HEK293T (cell line): ENCODE measurements at regions not wholly inside any gene's neighbourhood (a gene's known extent, or its start where the extent isn't known, plus 50 kb on each side); places are given as distances from the start of the nearest gene placed in this dataset.

Experiments
- ARNT ChIP-seq: fragments of 450-650 bp; IDR thresholded peaks from 2 replicates; pipeline ENCODE4 v1.6.1; 2017; ENCODE audit warnings: mild to moderate bottlenecking
- BHLHE40 ChIP-seq: fragments of 450-650 bp; IDR thresholded peaks from 2 replicates; pipeline ENCODE4 v1.6.1; 2016; ENCODE audit warnings: mild to moderate bottlenecking, moderate library complexity, borderline replicate concordance
- ELF4 ChIP-seq: fragments of 450-650 bp; IDR thresholded peaks from 2 replicates; pipeline ENCODE4 v1.6.1; 2017; ENCODE audit warnings: antibody characterized with exemption
- FOXK2 ChIP-seq: fragments of 450-650 bp; IDR thresholded peaks from 2 replicates; pipeline ENCODE4 v1.6.1; 2016; ENCODE audit warnings: mild to moderate bottlenecking
- FOXM1 ChIP-seq: fragments of 450-650 bp; IDR thresholded peaks from 2 replicates; pipeline ENCODE4 v1.6.1; 2017; ENCODE audit warnings: mild to moderate bottlenecking, borderline replicate concordance
- HDGF ChIP-seq: fragments of 450-650 bp; IDR thresholded peaks from 2 replicates; pipeline ENCODE4 v1.6.1; 2017; ENCODE audit warnings: antibody characterized with exemption, borderline replicate concordance
- SP1 ChIP-seq: fragments of 450-650 bp; IDR thresholded peaks from 2 replicates; pipeline ENCODE4 v1.6.1; 2017

DNA sequence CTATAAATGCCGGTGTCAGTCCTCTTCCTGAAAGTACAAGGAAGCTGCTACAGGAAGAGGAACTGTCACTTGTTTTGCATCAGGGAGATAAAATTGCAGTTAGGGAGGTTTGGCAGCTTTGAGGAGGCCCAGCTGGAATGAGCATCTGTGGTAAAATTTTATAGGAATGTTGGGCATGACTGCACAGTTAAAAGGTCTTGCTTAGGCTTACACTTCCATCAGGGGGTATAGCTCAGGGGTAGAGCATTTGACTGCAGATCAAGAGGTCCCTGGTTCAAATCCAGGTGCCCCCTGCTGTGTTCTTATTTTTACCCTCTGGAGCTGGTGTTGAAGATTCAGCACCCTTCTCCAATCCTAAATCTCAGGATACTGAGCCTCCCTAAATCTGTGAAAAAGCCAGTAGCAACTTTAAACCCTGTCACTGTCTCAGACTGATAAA lies 65.9 kb downstream of the ZNF467 start:
- TF ChIP-seq FOXK2 (no peak), FOXM1 (no peak), ELF4 (no peak), HDGF (no peak), BHLHE40 (no peak), SP1 (no peak), ARNT (no peak)
